GM21515 (cell line): ENCODE measurements at regions not wholly inside any gene's neighbourhood (a gene's known extent, or its start where the extent isn't known, plus 50 kb on each side); places are given as distances from the start of the nearest gene placed in this dataset.
"Not testable (repeated sequence)": the region's sequence is repeated elsewhere in the genome, so short reads cannot be mapped to it uniquely, and the experiment has no call there.

Experiments
- ATAC-seq: cut with Tn5 transposase; IDR thresholded peaks from one replicate; pipeline ENCODE4 v1.9.1; 2021; ENCODE audit not compliant: unreplicated experiment

DNA sequence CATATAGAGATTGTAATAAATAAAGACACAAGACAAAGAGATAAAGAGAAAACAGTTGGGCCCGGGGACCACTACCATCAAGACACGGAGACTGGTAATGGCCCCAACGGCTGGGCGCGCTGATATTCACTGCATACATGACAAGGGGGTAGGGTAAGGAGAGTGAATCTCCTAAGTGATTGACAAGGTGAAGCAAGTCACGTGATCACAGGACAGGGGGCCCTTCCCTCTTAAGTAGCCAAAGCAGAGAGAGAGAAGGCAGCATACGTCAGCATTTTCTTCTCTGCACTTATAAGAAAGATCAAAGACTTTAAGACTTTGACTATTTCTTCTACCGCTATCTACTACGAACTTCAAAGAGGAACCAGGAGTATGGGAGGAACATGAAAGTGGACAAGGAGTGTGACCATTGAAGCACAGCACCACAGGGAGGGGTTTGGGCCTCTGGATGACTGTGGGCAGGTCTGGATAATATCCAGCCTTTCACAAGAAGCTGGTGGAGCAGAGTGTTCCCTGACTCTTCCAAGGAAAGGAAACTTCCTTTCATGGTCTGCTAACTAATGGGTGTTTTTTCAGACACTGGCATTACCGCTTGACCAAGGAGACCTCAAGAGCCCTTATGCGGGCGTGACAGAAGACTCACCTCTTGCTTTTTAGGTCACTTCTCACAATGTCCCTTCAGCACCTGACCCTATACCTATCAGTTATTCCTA lies 75.6 kb downstream of the MRPL39 start:
- ATAC-seq: not testable (repeated sequence)

- no peak for ATAC-seq
Observed at GRCh38 chr21:25528515-25528914, 78.8 kb downstream of the MRPL39 start.

DNA sequence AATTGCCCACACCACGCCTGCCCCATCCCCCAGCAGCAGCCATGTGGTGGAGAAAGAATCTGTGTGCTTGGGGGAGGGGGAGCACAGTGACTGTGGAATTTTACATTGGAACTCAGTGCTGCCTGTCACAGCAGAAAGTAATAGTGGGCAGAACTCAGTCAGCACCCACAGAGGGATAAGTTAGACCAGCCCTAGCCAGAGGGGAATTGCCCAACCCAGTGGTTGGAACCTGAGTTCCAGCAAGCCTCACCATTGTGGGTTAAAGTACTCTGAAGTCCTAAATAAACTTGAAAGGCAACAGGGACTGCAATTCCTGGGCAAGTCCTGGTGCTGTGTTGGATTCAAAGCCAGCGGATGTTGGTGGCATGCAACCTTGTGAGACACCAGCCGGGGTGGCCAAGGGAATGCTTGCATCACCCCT lies 88.8 kb downstream of the MRPL39 start:
- no peak for ATAC-seq

- no peak for ATAC-seq
Observed at GRCh38 chr21:25515484-25516405, 91.5 kb downstream of the MRPL39 start.

- no peak for ATAC-seq
Observed at GRCh38 chr21:25513810-25514209, 93.5 kb downstream of the MRPL39 start.

DNA sequence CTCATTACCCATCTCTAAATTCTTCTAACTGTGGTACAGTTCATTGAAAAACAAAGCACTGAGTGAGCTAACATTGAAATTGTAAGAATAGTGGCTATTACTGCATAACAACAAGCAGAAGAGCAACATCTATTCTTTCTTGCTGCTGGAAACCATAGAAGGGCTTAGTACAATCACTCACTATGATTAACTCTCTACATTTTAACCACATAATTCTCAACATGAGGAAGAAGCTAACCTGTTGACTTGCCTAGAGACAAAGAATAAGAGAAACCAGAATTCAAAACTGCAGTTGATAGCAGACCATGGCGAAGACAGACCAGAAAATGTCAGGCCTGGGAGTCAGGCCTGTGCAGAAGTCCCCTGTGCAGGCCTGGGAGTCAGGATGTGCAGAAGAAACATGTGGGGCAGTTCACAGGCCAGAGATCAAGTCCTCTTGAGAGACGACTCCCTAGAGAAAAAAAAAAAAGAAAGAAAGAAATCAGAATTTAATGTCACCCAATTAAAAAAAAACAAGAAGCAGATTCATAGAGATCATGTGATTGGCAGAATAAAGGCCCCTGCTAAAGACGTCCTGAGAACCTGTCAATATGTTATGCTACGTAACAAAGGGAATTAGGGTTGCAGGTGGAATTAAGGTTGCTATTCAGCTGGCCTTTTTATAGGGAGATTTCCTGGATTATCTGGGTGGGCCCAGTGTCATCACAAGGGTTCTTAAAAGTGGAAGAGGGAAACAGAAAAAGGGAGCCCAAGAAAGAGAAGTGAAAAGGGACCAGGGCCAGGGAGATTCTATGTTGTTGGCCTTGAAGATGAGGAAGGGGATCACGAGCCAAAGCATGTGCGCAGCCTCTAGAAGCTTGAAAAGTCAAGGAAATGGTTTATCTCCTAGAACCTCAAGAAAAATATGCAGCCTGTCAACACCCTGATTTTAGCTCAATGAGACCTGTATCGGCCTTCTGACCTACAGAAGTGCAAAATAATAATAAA lies 94.9 kb downstream of the MRPL39 start:
- ATAC-seq: no peak

- ATAC-seq: peak; percentile 47
Observed at GRCh38 chr21:25509862-25510261, 97.4 kb downstream of the MRPL39 start.

DNA sequence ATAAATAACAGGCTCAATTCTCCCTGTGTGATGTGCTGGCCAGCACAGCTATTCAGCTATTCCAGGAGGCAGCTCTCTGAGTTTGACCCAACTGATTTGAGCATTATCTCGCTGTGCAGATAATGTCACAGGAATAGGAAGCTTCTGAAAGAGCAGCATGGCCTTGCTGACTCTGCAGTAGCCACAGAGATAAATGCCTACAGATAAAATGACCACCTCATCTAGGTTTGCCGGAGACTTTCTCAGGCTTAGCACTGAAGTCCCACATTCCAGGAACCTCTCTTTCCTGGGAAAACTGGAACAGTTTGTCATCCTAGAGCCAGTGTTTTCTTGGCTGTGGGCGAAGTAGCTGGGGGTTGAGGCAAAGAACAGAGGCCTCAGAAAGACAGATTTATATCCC lies 98.9 kb downstream of the MRPL39 start:
- no peak for ATAC-seq

GRCh38 chr21:25507522-25507921 lies 99.8 kb downstream of the MRPL39 start:
- peak; percentile 45 for ATAC-seq

DNA sequence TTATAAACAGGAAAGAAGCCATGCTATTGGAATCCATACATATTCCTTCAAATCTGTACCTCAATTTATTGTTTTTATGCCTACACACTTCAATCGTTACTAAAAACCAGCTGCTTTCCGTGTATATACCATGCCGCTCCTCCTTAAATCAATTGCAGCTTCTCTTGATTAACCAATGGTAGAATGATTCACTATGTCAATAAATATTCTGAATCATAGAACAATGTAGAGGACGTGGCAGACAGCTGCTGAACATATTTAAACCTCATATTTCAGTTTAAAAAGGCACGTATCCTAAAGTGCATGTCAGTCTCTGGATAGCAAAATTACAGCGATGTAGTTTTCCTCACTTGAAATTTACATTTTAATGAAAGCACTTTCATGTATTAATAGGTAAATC lies 100.4 kb downstream of the MRPL39 start:
- ATAC-seq: no peak

DNA sequence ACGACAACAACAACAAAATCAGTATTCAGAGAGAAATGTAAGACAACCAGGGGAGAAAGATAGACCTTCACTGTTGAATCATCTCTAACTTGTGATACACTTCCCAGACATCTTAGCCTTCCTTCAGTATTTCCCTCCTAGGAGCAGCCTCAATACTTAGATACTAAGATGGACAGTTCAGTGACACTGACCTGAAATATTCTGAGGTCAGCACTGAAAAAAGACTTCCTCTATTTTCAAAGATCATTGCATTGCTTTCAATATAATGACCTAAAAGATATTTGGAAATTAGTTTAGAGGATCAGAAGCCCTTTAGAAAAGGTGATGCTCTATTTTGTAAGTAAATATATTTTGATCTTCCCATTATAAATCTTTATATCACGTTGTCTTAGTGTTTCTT lies 101.0 kb downstream of the MRPL39 start:
- no peak for ATAC-seq

DNA sequence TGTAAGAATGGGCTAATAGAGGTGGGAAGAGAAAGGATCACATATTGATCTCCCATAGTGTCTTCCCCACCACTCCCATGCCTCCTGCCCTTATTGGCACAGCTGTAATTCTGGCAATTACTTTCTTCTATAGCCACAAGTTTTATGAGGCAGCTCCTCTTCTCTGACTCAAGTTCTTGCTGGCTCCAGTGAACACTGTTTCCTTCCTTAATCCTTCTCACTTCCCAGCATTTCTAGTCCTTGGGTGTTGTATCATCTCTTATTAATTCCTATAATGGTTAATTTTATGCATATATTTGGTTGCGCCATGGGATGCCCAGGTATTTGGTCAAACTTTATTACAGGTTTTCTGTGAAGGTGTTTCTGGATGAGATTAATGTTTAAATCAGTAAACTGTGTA lies 103.3 kb downstream of the MRPL39 start:
- no peak for ATAC-seq

GRCh38 chr21:25501996-25502665 lies 105.2 kb downstream of the MRPL39 start:
- no peak for ATAC-seq

- ATAC-seq: no peak
Observed at GRCh38 chr21:25501462-25501861, 105.8 kb downstream of the MRPL39 start.

DNA sequence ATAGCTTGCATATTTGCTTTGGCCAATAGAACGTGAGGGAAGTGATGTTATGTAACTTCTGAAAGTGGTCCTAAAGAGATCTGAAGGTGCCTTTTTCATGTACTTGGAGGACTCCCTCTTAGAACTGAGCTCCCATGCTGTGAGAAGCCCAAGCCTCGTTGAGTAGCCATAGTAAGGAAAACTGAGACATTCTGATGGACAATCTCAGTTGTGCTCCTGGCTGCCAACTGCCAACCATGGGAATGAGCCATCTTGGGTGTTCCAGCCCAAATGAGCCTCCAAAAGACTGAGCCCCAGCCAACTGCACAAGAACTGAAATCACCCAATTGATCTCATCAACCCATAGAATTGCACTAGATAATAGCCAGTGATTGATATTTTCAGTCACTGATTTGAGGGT lies 106.7 kb downstream of the MRPL39 start:
- no peak for ATAC-seq

DNA sequence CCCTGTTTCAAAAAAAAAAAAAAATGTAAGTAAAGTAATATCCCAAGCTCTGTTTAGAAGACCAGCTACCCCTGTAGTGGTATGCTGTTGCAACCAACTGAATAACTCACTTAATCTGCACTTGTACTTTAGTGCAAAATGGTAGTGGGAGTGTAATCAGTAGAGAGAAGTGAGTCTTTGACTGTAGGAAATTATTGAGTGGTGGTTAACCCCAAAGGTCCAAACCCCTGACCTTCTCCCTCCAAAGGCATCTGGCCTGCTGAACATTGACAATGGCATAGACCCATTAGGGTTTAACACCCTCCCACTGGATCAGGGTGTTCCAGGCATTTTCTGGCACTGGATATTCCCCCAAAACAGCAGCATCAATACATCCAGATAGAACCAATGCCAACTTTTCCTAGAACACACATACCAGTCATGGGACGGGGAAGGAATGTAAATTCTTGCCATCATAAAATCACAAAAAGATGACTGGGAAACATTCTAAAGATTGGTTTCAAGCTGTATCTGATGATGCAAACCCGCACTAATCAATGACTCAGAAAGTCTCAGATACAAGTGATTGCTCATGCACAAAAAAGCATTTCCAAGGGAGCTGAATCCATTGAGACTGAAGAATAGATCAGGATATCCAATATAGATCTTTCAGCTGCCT lies 110.3 kb downstream of the MRPL39 start:
- ATAC-seq: no peak

GRCh38 chr21:25494804-25495203 lies 112.5 kb downstream of the MRPL39 start:
- no peak for ATAC-seq

- no peak for ATAC-seq
Observed at GRCh38 chr21:25493722-25494121, 113.6 kb downstream of the MRPL39 start.

DNA sequence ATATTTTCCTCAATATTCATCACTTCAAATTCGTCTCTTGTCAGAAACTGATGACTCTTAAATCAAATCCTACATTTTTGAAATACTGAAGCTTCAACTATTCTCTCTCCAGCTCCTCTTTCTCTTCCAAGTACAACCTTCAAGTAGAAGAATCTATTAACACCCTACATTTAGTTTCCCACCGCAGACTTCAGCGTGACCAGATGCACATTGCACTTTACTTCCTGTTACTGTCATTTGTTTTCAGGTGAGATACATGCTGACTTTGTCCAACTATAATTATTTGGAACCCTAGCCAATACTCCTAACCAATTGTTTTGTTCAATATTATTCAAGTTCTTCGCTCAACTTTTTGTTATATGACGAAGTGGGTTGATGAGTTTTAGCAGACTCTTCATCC lies 116.0 kb downstream of the MRPL39 start:
- no peak for ATAC-seq

GRCh38 chr21:25490742-25491141 lies 116.5 kb downstream of the MRPL39 start:
- no peak for ATAC-seq
